Loucy (cell line): ENCODE measurements at regions not wholly inside any gene's neighbourhood (a gene's known extent, or its start where the extent isn't known, plus 50 kb on each side); places are given as distances from the start of the nearest gene placed in this dataset.

Experiments
- H2AFZ ChIP-seq: fragments of 200-600 bp; sonication (generic); 2 replicates; pipeline ENCODE4 v1.6.0; 2016; ENCODE audit warnings: antibody characterized with exemption, mild to moderate bottlenecking, low read length, moderate library complexity
- H3F3A ChIP-seq: fragments of 200-600 bp; 2 replicates; pipeline ENCODE4 v1.6.0; 2016; ENCODE audit warnings: antibody characterized with exemption, low read depth, mild to moderate bottlenecking
- H3K27me3 ChIP-seq: fragments of 200-600 bp; sonication (generic); 2 replicates; pipeline ENCODE4 v1.6.1; 2014; ENCODE audit warnings: low read length, mild to moderate bottlenecking; ENCODE audit not compliant: insufficient read depth, poor library complexity, severe bottlenecking
- H3K36me3 ChIP-seq: fragments of 200-600 bp; sonication (generic); 2 replicates; pipeline ENCODE4 v1.6.1; 2016; ENCODE audit warnings: low read length; ENCODE audit not compliant: insufficient read depth
- H3K4me1 ChIP-seq: fragments of 200-600 bp; sonication (generic); 2 replicates; pipeline ENCODE4 v1.5.1; 2014; ENCODE audit warnings: low read length, mild to moderate bottlenecking; ENCODE audit not compliant: insufficient read depth, poor library complexity, severe bottlenecking
- H3K4me2 ChIP-seq: fragments of 200-600 bp; sonication (generic); 2 replicates; pipeline ENCODE4 v1.6.0; 2014; ENCODE audit warnings: antibody characterized with exemption, low read length, low read depth, mild to moderate bottlenecking; ENCODE audit not compliant: poor library complexity, severe bottlenecking
- H3K4me3 ChIP-seq: fragments of 200-600 bp; sonication (generic); 2 replicates; pipeline ENCODE4 v1.5.1; 2014; ENCODE audit warnings: low read length, mild to moderate bottlenecking, mixed read lengths; ENCODE audit not compliant: poor library complexity, severe bottlenecking
- H3K79me2 ChIP-seq: fragments of 200-600 bp; sonication (generic); 2 replicates; pipeline ENCODE4 v1.6.1; 2014; ENCODE audit warnings: low read length; ENCODE audit not compliant: insufficient read depth
- H3K9ac ChIP-seq: fragments of 200-600 bp; sonication (generic); 2 replicates; pipeline ENCODE4 v1.6.0; 2014; ENCODE audit warnings: mild to moderate bottlenecking, low read depth, low read length, moderate library complexity; ENCODE audit not compliant: poor library complexity, severe bottlenecking
- H3K9me2 ChIP-seq: fragments of 200-600 bp; sonication (generic); replicated peaks from 2 replicates; pipeline ENCODE4 v1.6.1; 2016; ENCODE audit warnings: low read depth, low read length, mixed read lengths
- H3K9me3 ChIP-seq: fragments of 200-600 bp; sonication (generic); 2 replicates; pipeline ENCODE4 v1.6.1; 2014; ENCODE audit warnings: mild to moderate bottlenecking, antibody characterized with exemption, low read length, low read depth; ENCODE audit not compliant: insufficient read depth
- H4K20me1 ChIP-seq: fragments of 200-600 bp; sonication (generic); 2 replicates; pipeline ENCODE4 v1.6.0; 2014; ENCODE audit warnings: antibody characterized with exemption, low read length, mild to moderate bottlenecking; ENCODE audit not compliant: insufficient read depth, poor library complexity, severe bottlenecking
- EZH2phosphoT487 ChIP-seq: fragments of 200-600 bp; IDR thresholded peaks from 2 replicates; pipeline ENCODE4 v1.6.1; 2018; ENCODE audit warnings: antibody characterized with exemption, mild to moderate bottlenecking, moderate library complexity, borderline replicate concordance
- TF ChIP-seq, protein P1 (sequence below): fragments of 200-600 bp; sonication (generic); conservative IDR thresholded peaks from 2 replicates; pipeline ENCODE4 v1.5.1; 2014; ENCODE audit warnings: mild to moderate bottlenecking, antibody characterized with exemption, low read length

DNA sequence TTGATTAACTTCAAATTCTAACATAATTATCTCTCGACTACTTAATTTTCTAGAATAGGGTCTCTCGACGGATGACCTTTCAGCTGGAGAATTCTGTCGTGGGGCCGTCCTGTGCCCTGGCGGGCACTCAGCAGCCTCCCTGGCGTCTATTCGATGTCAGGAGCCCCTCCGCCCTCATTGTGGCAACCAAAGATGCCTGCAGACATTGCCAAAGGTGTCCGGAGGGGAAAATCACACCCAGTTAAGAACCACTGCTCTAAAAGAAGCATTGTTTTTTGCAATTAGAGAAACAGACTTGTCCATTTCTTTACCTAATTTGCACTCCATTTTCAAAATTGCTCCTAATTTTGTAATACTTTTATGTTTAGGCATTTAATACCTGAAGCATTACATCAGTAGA lies 79.2 kb upstream of the ARHGEF7 start:
- Histone ChIP-seq H2AFZ (no peak overlapping the region), H3K9ac (no peak overlapping the region), H3K4me2 (no peak overlapping the region), H3K36me3 (no peaks in the 10 kb centered on the region), H3K4me3 (no peak overlapping the region), H3K4me1 (no peaks in the 10 kb centered on the region), H3K9me2 (no peaks in the 10 kb centered on the region), H3K27me3 (no peaks in the 10 kb centered on the region), H3K9me3 (no peaks in the 10 kb centered on the region), H4K20me1 (no peaks in the 10 kb centered on the region), H3F3A (no peaks in the 10 kb centered on the region), H3K79me2 (no peaks in the 10 kb centered on the region)
- TF ChIP-seq, protein P1, sequence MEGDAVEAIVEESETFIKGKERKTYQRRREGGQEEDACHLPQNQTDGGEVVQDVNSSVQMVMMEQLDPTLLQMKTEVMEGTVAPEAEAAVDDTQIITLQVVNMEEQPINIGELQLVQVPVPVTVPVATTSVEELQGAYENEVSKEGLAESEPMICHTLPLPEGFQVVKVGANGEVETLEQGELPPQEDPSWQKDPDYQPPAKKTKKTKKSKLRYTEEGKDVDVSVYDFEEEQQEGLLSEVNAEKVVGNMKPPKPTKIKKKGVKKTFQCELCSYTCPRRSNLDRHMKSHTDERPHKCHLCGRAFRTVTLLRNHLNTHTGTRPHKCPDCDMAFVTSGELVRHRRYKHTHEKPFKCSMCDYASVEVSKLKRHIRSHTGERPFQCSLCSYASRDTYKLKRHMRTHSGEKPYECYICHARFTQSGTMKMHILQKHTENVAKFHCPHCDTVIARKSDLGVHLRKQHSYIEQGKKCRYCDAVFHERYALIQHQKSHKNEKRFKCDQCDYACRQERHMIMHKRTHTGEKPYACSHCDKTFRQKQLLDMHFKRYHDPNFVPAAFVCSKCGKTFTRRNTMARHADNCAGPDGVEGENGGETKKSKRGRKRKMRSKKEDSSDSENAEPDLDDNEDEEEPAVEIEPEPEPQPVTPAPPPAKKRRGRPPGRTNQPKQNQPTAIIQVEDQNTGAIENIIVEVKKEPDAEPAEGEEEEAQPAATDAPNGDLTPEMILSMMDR = no peak
- no peak for TF ChIP-seq EZH2phosphoT487

DNA sequence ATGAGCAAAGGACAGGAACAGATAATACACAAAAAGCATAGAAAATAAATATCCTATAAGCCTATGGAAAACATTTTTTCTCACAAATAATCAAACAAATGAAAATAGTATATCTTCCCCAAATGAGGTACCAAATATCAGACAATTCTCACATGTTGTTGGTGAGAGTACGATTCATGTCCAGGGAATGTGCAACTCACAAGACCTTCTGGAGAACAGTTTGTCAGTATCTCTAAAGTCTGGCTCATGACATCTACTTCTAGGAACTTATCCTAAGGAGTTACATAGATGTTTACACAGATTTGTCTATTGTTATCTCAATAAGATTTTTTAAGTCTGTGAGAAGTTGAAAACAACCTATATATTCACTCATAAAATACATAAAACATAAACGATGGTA lies 80.3 kb upstream of the ARHGEF7 start:
- Histone ChIP-seq H3K27me3 (no peaks in the 10 kb centered on the region), H4K20me1 (no peaks in the 10 kb centered on the region)
- TF ChIP-seq EZH2phosphoT487 = no peak
- TF ChIP-seq, protein P1 = no peak

DNA sequence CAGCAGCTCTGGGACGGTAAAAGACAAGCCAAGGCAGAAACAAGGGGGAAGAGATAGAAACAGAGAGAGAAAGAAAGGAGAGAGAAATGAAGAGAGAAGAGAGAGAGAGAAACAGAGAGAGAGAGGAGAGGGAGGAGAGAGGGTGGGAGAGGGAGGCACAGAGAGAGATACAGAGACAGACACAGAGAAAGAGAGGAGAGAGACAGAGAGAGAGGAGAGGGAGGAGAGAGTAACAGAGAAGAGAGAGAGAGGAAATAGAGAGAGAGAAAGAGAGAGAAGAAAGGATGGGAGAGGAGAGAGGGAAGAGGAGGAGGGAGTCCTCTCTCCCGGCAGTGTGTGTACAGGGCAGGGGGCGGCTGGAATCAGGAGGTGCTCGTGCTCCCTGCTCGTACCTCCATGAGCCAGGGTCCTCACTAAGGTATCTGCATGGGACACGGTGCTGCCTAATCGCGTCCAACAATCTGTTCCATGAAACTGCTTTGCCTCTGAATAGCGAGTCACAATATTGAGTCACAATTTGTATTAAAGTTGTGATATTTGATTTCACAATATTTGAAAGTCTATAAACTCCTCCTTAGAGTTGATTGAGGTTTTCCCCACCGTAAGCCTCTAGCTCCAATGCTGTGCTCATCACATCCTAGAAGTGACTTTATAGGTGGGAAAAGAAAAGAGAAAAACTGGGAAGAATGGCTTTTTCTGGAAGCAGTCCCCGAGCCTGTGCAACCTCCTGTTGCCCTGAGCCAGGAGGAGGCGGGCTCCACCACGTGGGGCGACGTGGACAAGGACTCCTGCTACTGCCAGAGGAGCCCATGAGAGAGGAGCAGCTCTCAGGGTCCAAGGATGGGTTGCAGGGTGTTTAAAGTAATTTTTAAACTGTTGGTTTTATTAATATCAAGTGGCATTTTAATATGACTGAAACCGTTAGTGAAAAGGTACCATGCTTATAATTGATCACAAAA lies 81.7 kb upstream of the ARHGEF7 start:
- no peak overlapping the region for H3K4me2 ChIP-seq
- H3K9me3 ChIP-seq = no peaks in the 10 kb centered on the region
- no peaks in the 10 kb centered on the region for H3K27me3 ChIP-seq
- no peaks in the 10 kb centered on the region for H3K9me2 ChIP-seq
- no peak overlapping the region for H3K9ac ChIP-seq
- no peaks in the 10 kb centered on the region for H3K79me2 ChIP-seq
- H3K36me3 ChIP-seq = no peaks in the 10 kb centered on the region
- no peak overlapping the region for H2AFZ ChIP-seq
- H3K4me1 ChIP-seq = no peaks in the 10 kb centered on the region
- no peak for TF ChIP-seq EZH2phosphoT487
- TF ChIP-seq, protein P1 = no peak
- no peaks in the 10 kb centered on the region for H4K20me1 ChIP-seq
- H3K4me3 ChIP-seq = no peak overlapping the region
- H3F3A ChIP-seq = no peaks in the 10 kb centered on the region

More for the DNA sequence above, 80.3 kb upstream of the ARHGEF7 start:
- H3K9ac ChIP-seq = no peak overlapping the region
- H3K4me2 ChIP-seq = no peak overlapping the region
- no peak overlapping the region for H2AFZ ChIP-seq
- no peaks in the 10 kb centered on the region for H3K4me1 ChIP-seq
- H3K36me3 ChIP-seq = no peaks in the 10 kb centered on the region
- H3F3A ChIP-seq = no peaks in the 10 kb centered on the region
- no peak overlapping the region for H3K4me3 ChIP-seq
- no peaks in the 10 kb centered on the region for H3K9me3 ChIP-seq
- no peaks in the 10 kb centered on the region for H3K79me2 ChIP-seq
- H3K9me2 ChIP-seq = no peaks in the 10 kb centered on the region
